ENCODE measurements at regions not wholly inside any gene's neighbourhood (a gene's known extent, or its start where the extent isn't known, plus 50 kb on each side); places are given as distances from the start of the nearest gene placed in this dataset.

DNA sequence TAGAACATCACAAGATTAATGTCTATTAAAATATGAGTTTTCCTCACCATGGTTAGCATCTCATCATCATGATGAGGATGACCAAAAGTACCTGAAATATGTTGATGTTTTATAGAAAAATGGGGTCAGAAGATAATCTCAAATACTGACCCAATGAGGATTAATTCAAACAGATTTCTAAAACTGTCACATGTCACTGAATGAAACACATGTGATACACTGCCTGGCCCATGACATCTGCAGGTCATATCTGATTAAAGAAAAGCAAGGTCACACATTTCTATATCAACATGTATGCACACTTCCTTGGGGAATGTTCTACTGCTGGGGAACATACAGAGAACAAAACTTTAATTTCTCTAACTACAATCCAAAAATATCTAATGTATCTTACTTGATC lies 470.6 kb upstream of the ADGRL2 start:
- DNase-seq (ENCODE audit: low spot score): no peak

DNA sequence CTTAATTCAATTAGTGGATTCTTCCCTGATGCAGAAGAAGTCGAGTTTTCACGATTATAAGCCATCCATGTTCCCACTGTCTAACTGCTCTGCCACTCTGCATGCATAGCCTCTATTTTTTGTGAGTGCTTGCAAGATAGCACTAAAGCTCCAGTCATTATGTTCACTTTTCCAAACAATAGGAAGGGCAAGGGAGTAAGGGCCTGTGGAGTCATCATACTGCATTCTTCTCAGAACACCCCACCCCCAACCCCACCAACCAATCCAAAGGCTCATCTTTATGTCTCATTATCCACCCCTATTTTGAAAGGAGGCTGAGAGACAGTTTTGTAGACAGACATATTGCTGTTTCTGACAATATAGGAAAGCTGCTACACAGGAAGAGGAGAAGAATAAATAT lies 471.7 kb upstream of the ADGRL2 start:
- no peak for DNase-seq (ENCODE audit: low spot score)

DNA sequence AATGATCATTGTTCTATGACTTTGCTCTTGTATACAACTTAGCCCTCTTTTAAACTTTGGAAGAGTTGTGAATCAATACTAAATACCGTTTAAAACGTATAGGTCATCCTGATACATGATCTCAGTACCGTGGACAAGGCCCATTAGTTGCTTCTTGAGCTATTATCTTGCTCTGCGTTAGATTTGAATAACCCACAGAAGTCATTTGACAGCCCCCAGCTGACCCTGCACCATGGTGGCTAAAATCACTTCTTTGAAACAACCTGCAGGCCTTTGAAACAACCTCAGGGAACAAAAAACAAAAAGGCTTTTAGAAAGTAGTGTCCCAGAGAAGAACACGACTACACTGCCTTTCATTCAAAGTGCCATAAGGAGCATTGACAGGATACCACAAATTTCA lies 473.0 kb upstream of the ADGRL2 start:
- no peak for DNase-seq (ENCODE audit: low spot score)

DNA sequence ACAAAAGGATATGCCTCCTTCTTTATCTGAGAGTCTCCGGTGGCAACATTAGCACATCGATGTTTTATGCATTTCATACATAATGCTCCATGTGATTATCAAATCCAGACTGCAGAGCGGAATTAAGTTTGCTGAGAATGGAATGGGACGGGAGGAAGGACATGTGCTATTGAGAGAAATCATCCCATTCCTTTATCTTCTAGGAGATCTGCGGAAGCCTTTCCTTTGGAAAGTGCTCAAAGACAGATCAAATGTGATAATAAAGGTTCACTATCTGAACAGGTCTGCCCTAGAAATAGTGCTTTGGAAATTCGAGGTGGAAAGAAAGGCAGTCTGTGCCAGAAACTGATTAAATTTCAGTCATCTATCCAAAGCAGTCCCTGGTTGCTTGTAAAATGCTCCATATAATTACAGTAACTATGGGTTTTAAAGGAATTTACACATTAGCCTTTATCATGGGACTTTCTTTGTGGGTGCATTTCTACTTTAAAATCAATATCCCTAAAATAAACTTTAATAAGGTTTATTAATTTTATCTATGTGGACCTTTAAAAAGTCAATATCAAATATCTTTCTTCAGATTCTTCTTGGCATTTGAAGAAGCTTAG lies 473.5 kb upstream of the ADGRL2 start:
- DNase-seq (ENCODE audit: low spot score): no peak

DNA sequence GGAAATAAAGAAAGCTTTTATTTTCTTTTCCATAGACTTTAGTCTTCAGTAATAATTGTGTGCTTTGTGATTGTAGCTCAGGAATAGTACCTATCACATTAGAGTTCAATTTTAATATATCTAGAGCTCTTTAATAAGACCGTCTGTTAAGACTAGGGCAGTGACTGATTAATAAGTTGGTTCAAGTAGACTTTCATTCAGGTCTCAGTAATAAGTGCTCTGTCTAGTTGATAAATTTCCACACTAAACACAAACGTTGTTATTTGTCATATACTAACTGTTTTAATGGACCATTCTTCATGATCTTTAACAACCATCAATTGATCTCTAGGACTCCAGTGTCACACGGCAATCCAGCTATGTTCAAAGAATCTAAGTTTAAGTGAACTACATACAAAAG lies 474.5 kb upstream of the ADGRL2 start:
- no peak for DNase-seq (ENCODE audit: low spot score)

DNA sequence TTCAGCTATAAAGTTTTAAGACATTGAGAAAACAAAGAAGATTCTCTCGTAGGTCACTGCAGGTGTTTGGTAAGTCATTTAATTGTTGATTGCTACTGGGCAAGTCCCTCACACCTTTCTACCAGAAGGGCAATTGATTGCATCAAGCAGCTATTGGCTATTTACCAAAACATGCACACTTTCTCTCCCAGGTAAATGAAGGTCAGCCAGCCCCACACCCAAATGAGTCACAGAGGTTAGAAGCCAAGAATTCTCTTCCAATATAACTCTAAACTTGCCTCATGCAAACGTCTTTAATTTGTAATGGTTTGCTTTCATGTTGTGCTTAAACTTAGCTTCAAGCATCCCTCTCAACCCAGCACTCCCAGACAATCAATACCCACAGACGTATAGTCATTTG lies 475.3 kb upstream of the ADGRL2 start:
- no peak for DNase-seq (ENCODE audit: low spot score)

DNA sequence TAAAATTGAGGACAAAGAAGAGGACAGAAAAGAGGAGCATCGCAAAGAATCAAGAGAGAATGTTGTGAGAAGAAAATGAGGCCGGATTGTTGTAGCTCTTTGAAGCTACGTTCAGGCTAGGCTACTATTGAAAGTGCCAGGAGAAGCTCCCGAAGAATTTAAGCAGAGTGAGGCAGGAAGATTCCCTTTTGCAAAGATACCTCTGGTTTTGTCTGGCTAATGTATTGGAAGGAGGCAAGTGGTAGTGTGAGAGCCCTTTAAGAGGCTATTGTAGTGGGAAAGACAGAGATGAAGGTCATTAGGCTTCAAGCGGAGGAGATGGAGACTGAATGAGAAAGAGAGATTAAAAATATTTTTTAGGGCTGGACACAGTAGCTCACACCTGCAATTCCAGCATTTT lies 476.9 kb upstream of the ADGRL2 start:
- DNase-seq (ENCODE audit: low spot score): no peak

DNA sequence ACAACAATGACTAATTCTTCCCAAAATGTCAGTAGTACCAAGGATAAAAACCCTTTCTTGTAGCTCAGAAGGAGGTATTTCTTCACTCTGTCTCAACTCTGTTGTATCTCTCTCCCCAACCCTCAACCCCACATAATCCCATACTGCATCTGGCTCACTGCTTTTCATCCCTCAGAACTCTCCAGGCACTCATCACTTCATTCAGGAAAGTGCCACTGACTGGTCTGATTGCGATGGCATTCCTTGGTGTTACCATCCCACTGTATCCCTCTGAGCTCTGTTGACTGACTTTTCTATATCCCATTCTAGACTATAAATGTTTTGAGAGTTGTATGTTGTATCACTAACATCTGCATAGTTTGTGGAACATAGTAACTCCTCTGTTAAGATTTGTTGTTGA lies 483.5 kb upstream of the ADGRL2 start:
- DNase-seq (ENCODE audit: low spot score): no peak

DNA sequence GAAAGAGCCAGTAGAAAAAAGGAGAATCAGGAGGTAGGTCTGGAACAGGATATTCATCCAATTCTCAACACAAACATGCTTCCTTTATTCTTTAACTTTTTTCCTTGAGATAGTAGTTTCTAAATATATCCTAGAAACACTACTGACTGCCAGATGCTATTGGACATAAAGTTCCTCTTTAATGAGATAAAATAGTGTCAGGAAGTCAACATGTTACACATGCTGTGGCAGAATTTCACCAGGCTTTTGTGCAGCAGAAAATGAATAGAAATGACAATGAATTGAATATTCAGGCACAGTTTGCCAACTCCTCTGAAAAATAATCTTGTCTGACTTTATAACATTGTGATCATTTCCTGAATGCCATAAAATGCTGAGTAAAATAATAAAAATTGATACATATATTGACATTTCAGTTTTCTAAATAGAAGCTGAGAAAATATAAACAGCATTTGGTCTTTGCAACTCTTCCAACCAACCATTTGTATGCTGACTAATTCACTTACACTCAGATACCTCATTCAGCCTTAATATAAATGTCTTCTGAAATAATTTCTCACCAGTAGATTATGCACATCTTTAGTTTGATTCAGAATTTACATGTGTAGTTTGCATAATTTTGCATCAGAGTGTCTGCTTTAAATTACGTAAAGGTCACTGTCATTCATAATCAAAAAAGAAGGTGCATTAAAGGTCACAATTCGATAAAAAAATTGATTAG lies 486.1 kb upstream of the ADGRL2 start:
- no peak for DNase-seq (ENCODE audit: low spot score)

DNA sequence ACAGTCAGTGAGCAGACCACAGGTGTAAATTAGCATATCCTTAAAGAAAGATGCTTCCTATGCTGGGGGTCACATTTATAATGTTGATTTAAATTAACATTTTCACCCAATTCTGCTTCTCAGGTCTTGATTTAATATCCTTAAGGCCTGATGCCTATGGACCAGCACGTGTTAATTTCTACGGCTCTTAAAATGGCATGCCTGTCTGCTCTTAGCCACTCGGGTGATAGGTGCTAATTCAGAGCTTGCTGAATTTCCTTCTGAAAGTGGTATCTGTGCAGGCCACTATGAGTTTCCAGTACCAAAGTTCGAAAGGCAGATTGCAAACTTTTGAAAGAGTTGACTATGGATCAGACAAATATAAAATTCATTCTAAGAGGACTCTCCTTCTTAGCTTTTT lies 487.4 kb upstream of the ADGRL2 start:
- no peak for DNase-seq (ENCODE audit: low spot score)

DNA sequence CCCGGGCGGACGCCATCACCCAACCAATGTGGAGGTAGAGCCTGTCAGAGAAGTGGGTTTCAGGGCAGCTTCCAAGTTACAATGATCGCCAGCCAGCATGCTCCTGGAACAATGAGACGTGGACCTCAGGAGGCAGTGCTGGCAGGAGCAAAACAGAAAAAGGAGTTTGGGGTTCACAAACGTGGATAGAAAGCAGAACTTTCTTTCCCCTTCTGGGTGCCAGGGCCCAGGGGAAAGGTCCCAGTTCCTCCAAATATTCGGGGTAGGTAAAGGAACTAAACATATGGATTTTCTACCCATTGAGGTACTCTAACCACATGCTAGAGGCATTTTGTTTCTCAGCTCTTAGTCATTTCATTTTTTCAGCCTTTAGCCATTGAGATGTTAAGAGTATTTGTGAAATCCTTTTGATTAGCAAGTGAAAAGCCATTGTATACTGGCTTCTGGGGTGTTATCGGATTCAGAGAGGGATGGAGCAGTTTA lies 488.4 kb upstream of the ADGRL2 start:
- no peak for DNase-seq (ENCODE audit: low spot score)

DNA sequence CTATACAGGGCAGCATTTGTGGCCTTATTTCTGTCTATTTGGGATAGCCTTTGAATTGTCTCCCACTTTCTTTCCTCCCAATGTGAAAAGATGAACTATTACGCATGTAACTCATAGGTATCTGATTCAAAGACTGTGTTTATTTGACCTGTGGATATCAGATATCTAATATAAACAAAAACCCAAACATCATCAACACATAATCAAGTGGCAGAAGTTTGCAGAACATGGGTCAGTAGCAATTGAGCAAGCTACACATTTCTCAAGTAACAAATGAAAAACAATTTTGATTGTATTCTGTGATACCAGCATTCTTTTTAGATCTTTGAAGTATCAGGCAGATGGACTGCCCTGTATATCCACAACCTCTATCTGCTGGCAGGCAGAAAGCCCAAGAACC lies 490.5 kb upstream of the ADGRL2 start:
- DNase-seq (ENCODE audit: low spot score): no peak

DNA sequence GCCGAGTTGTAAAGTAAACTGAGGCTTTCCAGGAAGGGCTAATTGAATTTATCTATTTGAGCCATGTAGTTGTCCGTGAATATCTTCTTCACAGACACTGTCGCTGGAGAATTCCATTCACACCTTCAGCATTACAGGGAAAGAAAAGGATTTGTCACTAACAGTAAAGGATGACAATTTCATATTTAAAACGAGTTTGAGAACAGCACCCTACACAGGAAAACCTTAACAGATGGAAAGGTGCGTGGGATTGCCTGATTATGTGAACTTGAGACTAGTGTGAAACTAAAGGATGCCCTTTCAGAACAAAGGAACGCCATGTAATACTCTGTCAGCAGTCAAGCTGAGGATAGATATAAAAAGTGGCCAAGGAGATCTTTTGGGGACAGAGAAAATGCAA lies 492.5 kb upstream of the ADGRL2 start:
- DNase-seq (ENCODE audit: low spot score): no peak

DNA sequence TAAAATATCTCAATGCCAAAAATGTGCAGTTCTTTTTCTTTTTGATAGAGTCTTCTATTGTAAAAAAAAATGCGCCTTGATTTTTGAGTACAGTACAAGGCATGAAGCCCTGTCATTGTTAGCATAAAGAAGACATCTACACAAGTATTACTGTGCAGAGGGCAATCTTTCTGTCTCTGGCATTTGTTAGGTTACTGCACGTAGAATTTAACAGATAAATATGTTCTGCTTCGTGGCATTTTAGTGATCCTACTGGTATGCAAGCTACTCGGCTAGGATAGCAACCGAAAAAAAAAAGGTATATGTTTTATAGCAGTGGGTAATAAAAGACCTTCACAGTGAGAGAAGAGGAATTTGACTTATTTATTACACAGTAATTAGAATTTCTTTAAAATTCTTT lies 492.9 kb upstream of the ADGRL2 start:
- DNase-seq (ENCODE audit: low spot score): no peak

DNA sequence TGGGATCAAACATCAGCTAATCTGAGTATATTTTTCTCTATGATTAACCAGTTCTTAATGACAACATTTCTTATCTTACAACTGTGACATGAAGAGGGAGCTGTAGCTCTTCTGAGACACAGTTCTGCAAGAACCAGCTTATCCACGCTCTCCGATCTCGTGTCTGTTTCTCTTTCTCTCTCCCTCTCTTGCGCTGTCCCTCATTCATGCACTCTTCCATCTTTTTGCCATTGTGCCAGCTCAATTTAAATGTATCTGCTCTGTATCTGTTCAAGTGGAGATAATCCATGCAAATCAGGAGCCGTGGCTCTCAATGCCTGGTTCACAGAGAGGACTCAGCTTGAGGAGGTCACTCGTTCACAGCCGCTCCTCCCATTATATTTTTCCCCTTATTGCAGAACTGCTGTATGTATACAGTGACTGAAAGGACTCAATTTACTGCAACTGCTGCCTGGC lies 494.7 kb upstream of the ADGRL2 start:
- DNase-seq (ENCODE audit: low spot score): peak; percentile 48

DNA sequence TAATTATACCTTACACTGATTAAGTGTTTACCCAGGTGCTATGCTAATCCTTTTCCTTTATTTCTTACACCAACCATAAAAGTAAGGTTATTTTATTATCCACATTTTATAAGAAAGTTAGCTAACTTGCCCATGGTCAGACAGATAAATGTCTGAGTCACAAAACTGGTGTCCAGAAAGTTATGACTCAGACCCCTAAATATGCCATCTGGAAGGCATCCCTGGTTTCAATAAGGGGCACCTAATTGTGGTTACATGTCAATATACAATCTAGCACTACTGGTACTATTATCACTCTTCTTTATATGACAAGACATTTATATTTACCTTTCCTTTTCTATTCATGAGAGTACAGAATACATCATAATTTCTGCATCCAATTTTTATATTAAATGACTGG lies 496.5 kb upstream of the ADGRL2 start:
- DNase-seq (ENCODE audit: low spot score): peak; percentile 45

DNA sequence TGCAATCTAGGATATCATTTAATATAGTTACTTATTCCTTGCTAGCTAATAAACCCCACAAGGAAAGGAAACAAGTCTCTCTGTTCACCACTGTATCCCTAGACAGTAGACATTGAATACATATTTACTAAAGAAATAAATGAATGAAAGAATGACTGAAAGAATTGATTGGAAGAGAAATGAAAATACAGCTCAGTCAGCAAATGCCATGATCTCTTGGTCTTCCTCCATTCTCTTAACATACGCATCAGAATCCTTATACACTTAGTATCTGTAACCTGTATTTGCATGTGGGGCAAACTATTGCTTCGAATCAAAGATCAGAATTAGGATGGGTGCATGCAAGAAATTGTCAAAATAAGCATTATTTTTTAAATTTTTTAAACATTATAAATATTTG lies 500.8 kb upstream of the ADGRL2 start:
- no peak for DNase-seq (ENCODE audit: low spot score)

DNA sequence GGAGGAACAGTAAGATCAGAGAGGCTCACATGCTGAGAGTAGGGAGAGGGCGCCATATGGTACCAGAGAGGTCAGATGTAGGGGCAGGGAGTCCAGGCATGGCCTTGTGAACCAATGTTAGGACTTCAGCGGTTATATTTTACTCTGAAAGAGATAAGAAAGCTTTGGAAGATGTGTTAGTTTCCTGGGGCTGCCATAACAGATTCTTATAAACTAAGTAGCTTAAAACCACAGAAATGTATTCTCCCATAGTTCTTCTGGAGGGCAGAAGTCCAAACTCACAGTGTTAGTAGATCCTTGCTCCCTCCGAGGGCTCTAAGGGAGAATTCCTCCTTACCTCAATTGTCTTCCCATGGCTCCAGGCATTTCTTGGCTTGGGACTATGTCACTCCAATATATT lies 502.5 kb upstream of the ADGRL2 start:
- DNase-seq (ENCODE audit: low spot score): no peak

DNA sequence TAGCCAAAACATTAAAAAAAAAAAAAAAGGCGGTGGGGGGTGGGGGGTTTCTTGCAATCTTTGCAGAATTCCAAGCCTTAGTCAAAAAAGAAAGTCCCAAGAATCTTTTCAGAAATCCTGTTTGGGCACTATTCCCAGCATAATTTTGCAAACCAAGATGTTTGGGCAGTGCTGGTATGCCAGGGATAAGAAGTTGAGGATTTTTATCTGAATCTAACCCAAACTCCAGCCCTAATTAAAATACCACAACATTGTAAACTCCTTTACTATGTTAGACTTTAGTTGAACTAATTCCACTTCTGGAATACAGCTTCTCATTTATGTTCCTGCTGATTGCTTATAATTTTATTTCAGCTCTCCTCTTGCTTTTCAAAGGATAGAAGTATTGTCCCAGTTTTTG lies 504.1 kb upstream of the ADGRL2 start:
- peak; percentile 31 for DNase-seq (ENCODE audit: low spot score)

DNA sequence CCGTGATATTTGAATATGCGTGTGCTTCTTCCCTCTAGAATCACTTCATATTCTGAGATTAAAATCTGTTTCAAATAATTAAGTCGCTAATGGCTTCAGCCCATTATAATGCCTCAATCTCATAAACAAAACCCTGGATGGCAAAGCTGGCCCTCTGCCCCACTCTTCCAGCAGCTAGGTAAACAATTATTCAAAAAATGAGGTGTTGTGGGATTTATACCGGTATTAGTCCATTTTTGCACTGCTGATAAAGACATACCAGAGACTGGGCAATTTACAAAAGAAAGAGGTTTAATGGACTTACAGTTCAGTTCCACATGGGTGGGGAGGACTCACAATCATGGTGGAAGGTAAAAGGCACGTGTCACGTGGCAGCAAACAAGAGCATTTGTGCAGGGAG lies 510.4 kb upstream of the ADGRL2 start:
- DNase-seq (ENCODE audit: low spot score): no peak

DNA sequence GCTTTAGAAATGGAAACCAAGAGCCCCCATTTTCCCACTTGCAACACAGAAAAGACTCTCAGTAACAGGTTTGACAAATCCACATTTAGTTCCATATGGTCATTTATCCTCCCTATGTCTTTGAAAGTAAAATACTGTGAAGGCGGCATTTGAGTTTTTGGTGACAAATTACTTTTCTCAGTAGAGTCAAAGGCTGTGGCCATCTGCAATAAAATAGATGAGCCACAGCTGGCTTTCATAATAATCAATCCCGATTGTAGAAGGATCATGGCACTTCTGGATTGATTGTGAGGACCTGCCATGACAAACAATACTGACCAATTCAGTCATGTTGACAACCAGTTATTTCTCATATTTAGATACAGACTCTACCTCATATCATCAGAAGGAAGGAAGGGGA lies 512.0 kb upstream of the ADGRL2 start:
- DNase-seq (ENCODE audit: low spot score): no peak

DNA sequence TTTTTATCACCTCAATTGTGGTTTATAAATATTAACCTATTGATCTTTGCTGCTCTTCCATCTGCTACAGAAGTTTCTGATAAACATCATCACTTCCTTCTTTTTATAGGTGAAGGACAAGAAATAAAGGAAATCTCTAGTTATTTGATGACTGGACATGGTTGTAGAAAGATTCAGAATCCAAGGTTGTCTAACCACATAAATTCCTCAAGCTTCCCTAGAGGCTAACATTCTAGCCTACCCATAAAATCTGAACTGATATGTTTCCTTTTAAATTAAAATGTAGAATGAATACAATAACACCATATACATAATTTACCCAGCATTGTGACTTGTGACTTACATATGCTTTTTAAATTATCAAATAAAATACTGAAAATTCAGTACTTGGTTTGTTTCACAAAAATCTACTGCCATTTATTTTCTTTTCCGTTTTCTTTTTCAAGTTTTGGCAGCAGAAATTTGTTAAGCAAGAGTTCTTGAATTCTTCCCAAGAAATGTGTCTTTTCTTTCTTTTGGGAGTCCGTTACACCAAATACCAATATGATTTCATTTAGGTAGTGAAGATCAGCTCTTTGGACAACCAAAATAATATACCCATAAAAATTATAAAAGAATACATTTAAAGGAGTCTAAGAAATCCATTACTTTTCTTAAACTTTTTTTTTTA lies 513.2 kb upstream of the ADGRL2 start:
- no peak for DNase-seq (ENCODE audit: low spot score)

DNA sequence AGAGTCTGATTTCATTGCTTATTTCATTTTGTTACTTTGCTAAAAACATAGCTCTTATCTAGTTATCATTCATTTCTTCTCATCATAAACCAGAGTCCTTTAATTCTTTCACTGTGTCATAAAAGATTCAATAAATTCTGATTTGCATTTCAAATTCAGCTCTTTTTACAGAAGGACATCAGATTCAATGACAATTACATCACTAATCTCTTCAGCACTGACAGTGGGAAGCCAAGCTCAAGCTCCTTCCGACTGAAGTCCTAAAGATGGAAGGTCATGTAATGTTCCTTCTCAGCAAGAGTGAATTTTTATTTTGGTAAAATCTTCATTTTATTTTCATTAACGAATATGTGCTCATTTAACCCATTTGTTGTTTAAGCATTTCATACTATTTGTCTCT lies 530.7 kb upstream of the ADGRL2 start:
- no peak for DNase-seq (ENCODE audit: low spot score)

DNA sequence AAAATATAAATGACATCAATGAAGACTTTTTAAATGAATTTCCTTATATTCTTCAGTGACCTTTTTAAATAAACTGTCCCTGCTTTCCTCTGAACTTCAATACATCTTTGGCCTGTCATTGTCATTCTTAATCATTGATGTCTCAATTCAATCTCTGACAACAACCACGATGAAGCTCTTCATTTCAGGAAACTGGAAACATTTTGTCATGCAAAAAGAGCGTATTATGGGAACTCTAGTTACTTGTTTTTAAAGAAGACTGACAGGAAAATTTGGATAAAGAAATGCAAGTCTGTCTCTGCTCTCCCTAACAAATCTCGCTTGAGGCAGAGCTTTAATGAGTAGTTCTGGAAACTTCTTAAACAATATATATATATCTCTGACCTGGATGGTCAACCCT lies 535.8 kb upstream of the ADGRL2 start:
- no peak for DNase-seq (ENCODE audit: low spot score)
